ENCODE measurements at regions not wholly inside any gene's neighbourhood (a gene's known extent, or its start where the extent isn't known, plus 50 kb on each side); places are given as distances from the start of the nearest gene placed in this dataset.

GRCh38 chr3:67082533-67083024 lies 84.5 kb downstream of the KBTBD8 start:
- TF ChIP-seq ZNF644 (tag; IDR thresholded peaks at IDR 0.05; ENCODE audit: low read depth) (no peak), ZNF121 (CRISPR knock-in tag; conservative IDR thresholded peaks at IDR 0.05) (no peak), POLR3G (IDR thresholded peaks at IDR 0.05; ENCODE audit: extremely low read depth, insufficient read length, insufficient replicate concordance) (no peak), PKNOX1 (IDR thresholded peaks at IDR 0.05) (no peak), ATF7 (IDR thresholded peaks at IDR 0.05) (no peak), RCOR1 (IDR thresholded peaks at IDR 0.05; ENCODE audit: borderline replicate concordance in 1 of 2, low read depth in 2 of 2, low read length in 2 of 2) (no peak), HDAC6 (IDR thresholded peaks at IDR 0.05; ENCODE audit: low read depth, low read length) (no peak)
- TF ChIP-seq, protein P1, sequence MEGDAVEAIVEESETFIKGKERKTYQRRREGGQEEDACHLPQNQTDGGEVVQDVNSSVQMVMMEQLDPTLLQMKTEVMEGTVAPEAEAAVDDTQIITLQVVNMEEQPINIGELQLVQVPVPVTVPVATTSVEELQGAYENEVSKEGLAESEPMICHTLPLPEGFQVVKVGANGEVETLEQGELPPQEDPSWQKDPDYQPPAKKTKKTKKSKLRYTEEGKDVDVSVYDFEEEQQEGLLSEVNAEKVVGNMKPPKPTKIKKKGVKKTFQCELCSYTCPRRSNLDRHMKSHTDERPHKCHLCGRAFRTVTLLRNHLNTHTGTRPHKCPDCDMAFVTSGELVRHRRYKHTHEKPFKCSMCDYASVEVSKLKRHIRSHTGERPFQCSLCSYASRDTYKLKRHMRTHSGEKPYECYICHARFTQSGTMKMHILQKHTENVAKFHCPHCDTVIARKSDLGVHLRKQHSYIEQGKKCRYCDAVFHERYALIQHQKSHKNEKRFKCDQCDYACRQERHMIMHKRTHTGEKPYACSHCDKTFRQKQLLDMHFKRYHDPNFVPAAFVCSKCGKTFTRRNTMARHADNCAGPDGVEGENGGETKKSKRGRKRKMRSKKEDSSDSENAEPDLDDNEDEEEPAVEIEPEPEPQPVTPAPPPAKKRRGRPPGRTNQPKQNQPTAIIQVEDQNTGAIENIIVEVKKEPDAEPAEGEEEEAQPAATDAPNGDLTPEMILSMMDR (IDR thresholded peaks at IDR 0.05 in 2 of 3, conservative IDR thresholded peaks at IDR 0.05 in 1 of 3; ENCODE audit: insufficient read depth in 2 of 3, low read depth in 1 of 3, low read length in 3 of 3), result no peak
